Femur (tissue), 1 donor: ENCODE measurements at regions not wholly inside any gene's neighbourhood (a gene's known extent, or its start where the extent isn't known, plus 50 kb on each side); places are given as distances from the start of the nearest gene placed in this dataset.

Source experiments
- DNase-seq: peaks from one replicate; pipeline ENCODE4 v3.0.0-alpha.2; 2017

- DNase-seq: no peak
Measured at GRCh38 chr12:92650228-92650822, 52.5 kb upstream of the PLEKHG7 start.

- DNase-seq: peak; percentile 69
Measured at GRCh38 chr12:92649511-92650227, 53.1 kb upstream of the PLEKHG7 start.

GRCh38 chr12:92648242-92649031 is 54.4 kb upstream of the PLEKHG7 start:
- no peak for DNase-seq

GRCh38 chr12:92641291-92641690 is 61.5 kb upstream of the PLEKHG7 start:
- no peak for DNase-seq

- DNase-seq: no peak
Measured at GRCh38 chr12:92640691-92641090, 62.1 kb upstream of the PLEKHG7 start.

GRCh38 chr12:92639017-92639416 is 63.8 kb upstream of the PLEKHG7 start:
- DNase-seq: no peak

GRCh38 chr12:92634730-92635129 is 68.1 kb upstream of the PLEKHG7 start:
- DNase-seq: no peak

GRCh38 chr12:92634202-92634601 is 68.6 kb upstream of the PLEKHG7 start:
- DNase-seq: no peak

GRCh38 chr12:92630968-92631367 is 71.8 kb upstream of the PLEKHG7 start:
- no peak for DNase-seq

- DNase-seq: no peak
Measured at GRCh38 chr12:92629349-92630065, 73.3 kb upstream of the PLEKHG7 start.

- DNase-seq: no peak
Measured at GRCh38 chr12:92628476-92628875, 74.3 kb upstream of the PLEKHG7 start.

- DNase-seq: no peak
Measured at GRCh38 chr12:92627511-92627910, 75.3 kb upstream of the PLEKHG7 start.

GRCh38 chr12:92625639-92626310 is 77.0 kb upstream of the PLEKHG7 start:
- no peak for DNase-seq

GRCh38 chr12:92624236-92624635 is 78.6 kb upstream of the PLEKHG7 start:
- no peak for DNase-seq

GRCh38 chr12:92623386-92623785 is 79.4 kb upstream of the PLEKHG7 start:
- DNase-seq: no peak

GRCh38 chr12:92621833-92622232 is 81.0 kb upstream of the PLEKHG7 start:
- no peak for DNase-seq

- DNase-seq: no peak
Measured at GRCh38 chr12:92621312-92621711, 81.5 kb upstream of the PLEKHG7 start.

GRCh38 chr12:92619730-92620684 is 82.8 kb upstream of the PLEKHG7 start:
- DNase-seq: no peak

GRCh38 chr12:92619026-92619425 is 83.8 kb upstream of the PLEKHG7 start:
- DNase-seq: no peak

- no peak for DNase-seq
Measured at GRCh38 chr12:92615703-92616102, 87.1 kb upstream of the PLEKHG7 start.

GRCh38 chr12:92615086-92615485 is 87.7 kb upstream of the PLEKHG7 start:
- DNase-seq: no peak
